ENCODE measurements at regions not wholly inside any gene's neighbourhood (a gene's known extent, or its start where the extent isn't known, plus 50 kb on each side); places are given as distances from the start of the nearest gene placed in this dataset.

DNA sequence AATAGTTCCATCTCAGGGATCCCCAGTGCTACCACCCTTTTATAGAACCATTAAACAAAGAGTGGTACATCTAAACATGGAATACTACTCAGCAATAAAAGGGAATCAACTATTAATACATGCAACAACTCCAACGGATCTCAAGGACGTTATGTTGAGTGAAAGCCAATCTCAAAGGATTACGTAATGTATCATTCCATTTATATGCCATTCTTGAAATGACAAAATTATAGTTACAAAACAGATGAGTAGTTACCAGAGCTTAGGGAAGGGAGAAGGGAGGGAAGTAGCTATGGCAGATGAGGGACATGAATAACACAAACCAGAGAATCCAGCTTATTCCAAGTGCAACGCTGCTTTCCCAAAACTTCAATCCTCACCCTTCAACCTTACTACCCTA is 69.5 kb downstream of the ACTL7B start:
- no peak for TF ChIP-seq ZNF274 (IDR thresholded peaks at IDR 0.05; ENCODE audit: low read depth, low read length)
- TF ChIP-seq SUZ12 (IDR thresholded peaks at IDR 0.05; ENCODE audit: extremely low read depth, insufficient read depth, insufficient read length), result no peak

All from NT2/D1 (cell line).